ENCODE measurements at regions not wholly inside any gene's neighbourhood (a gene's known extent, or its start where the extent isn't known, plus 50 kb on each side); places are given as distances from the start of the nearest gene placed in this dataset.

DNA sequence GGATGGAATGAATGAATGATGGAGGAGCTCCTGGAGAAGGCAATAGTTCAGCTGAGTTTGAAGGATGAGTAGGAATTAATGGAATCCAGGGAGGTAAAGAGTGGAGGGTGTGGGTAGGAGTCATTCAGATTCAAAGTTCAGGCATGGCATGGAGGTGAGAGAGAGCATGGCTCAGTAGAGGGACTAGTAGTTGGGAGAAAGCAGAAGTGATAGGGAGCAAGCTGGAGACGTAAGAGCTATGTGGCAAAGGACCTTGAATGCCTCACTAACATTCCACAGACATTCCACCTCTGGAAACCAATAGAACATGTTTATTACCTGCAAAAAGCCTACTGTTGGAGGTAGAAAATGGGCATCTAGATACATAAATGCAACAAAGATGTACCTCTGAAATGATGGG lies 170.1 kb downstream of the HAUS1 start:
- DNase-seq, result no peak
- Mint-ChIP-seq H3K9me3 (no peaks in the 10 kb centered on the region), H3K27me3 (no peaks in the 10 kb centered on the region), H3K36me3 (ENCODE audit: low read depth) (peaks cover 4% of the 10 kb centered on the region), H3K27ac (no peak overlapping the region), H3K4me1 (peaks cover 21% of the 10 kb centered on the region), H3K4me3 (no peak overlapping the region)
- ChIA-PET CTCF (interaction anchor here (0.6 to 1.1 kb wide), 2 partner anchors 185 to 384 kb away, joined by 3 to 4 read pairs; no protein-coding TSS in a partner anchor), POLR2A (interaction anchor here (2.0 kb wide), 1 partner anchor 25 kb away, joined by 10 read pairs; no protein-coding TSS in a partner anchor)

DNA sequence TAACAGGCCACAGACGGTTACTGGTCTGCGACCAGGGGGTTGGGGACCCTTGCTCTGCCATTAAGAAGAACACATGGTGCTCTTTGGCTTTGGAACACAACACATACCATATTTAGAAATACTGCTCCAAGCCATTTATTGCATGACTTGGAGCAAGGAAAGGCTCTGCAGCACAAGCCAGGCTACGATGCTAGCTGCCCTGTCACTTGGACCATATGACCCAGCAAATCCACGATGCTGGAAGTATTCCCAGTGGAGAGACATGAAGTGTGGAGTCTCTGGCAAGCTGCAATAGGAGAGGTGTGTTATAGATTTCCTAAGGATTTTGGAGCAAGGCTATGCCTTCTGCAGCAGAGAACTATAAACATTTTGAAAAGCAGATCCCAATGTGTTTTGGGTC lies 171.2 kb downstream of the HAUS1 start:
- DNase-seq, result no peak
- ChIA-PET POLR2A (no interaction called here), CTCF (interaction anchor here (0.7 to 1.7 kb wide), 3 partner anchors 102 to 382 kb away, joined by 3 to 7 read pairs (median 4); a partner anchor contains a TSS)
- peaks cover 13% of the 10 kb centered on the region for H3K4me1 Mint-ChIP-seq
- no peak overlapping the region for H3K4me3 Mint-ChIP-seq
- H3K27ac Mint-ChIP-seq, result no peak overlapping the region
- H3K36me3 Mint-ChIP-seq (ENCODE audit: low read depth), result peaks cover 2% of the 10 kb centered on the region
- no peaks in the 10 kb centered on the region for H3K9me3 Mint-ChIP-seq
- H3K27me3 Mint-ChIP-seq, result no peaks in the 10 kb centered on the region

DNA sequence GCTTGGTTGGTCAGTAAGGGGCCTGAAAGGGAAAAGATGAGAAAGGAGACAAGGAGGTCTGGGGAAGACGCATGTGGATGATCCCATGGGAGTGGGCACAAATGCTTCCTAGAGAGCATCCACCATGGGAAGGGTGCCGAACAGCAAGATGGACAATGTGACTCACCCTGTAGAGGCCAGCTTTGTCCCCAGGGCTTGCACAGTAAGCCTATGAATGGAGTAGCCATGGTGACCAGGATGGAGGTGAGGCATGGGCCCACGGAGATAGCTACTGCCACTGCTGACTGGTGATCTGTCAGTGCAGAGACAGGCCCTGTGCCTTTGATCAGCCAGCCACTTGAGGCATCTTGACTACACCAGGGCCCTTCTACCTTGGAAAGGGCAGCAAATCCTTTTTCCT lies 172.6 kb downstream of the HAUS1 start:
- ChIA-PET CTCF (interaction anchor here (1.7 to 7.2 kb wide), 2 partner anchors 103 to 382 kb away, joined by 7 to 78 read pairs; a partner anchor contains a TSS), POLR2A (interaction anchor here (1.3 kb wide), 1 partner anchor 56 kb away, joined by 3 read pairs; a partner anchor contains a TSS)

DNA sequence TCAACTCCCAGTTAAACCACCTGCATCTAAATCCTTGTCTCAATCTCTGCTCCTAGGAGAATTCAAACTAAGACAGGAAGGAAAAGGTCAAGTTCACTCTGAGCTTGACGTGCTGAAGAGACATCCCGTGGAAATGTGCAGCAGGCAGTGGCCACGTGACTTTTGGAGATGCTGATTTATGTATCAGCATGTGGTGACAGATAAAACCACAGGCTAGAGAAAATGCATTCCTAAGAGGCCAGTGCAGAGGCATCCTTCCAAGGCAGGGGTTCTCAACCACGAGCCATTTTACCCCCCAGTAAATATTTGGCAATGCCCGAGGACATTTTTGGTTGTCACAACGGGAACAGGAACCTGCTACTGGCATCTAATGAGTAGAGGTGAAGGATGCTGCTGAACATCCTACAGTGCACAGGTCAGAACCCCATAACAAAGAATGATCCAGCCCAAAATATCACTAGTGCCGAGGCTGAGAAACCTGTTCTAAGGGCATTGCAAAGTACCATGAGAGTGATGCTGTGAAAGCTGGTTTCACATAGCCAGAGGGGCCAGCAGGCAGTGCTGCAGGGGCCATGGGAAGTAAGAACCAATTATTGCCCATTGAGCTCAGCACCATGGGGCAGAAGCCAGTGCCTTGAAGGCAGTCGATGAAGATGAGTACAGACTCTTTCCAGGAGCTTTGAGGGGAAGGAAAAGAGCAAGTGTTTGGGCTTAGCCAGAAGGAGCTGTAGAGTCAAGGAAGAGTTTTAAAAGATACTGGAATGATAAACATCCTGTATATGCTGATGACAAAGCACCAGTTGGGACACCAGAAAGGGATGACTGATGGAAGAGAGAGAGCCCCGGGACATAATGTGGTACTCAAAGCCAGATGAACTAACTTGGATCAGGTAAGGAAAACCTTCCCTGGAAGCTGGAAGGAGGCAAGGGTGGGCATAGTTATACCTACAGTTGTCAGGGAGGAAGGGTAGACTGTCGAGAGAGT lies 174.6 kb downstream of the HAUS1 start:
- CTCF ChIA-PET, result interaction anchor here (1.4 to 7.2 kb wide), 5 partner anchors 67 to 380 kb away, joined by 3 to 78 read pairs (median 21); a partner anchor contains a TSS
- POLR2A ChIA-PET, result no interaction called here
- H3K27me3 Mint-ChIP-seq, result no peaks in the 10 kb centered on the region
- no peaks in the 10 kb centered on the region for H3K36me3 Mint-ChIP-seq (ENCODE audit: low read depth)
- DNase-seq, result no peak
- H3K4me3 Mint-ChIP-seq, result no peak overlapping the region
- H3K9me3 Mint-ChIP-seq, result no peaks in the 10 kb centered on the region
- no peak overlapping the region for H3K27ac Mint-ChIP-seq
- peaks cover 11% of the 10 kb centered on the region for H3K4me1 Mint-ChIP-seq

More for the DNA sequence above, 172.6 kb downstream of the HAUS1 start:
- H3K27me3 Mint-ChIP-seq, result no peaks in the 10 kb centered on the region
- peaks cover 11% of the 10 kb centered on the region for H3K4me1 Mint-ChIP-seq
- DNase-seq, result no peak
- no peak overlapping the region for H3K27ac Mint-ChIP-seq
- no peak overlapping the region for H3K4me3 Mint-ChIP-seq
- H3K36me3 Mint-ChIP-seq (ENCODE audit: low read depth), result no peaks in the 10 kb centered on the region
- H3K9me3 Mint-ChIP-seq, result no peaks in the 10 kb centered on the region

DNA sequence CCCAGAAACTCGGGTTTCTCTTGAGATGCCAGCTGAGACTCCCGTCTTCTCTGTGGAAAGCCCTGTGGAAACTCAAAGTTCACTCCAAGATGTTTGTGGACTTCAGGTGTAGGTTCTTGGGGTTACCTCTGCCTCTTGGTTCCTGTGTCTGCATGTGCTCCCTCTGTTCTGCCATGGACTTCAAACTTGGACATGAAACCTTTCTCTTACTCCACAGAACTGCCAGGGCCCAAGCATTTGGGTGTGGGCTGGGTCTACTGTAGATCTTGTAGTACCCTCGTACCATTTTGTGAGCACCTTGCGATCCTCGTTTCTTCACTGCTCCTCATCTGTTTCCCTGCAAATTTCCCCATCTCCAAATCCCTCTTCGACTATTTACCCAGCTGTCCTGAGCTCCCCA lies 175.5 kb downstream of the HAUS1 start:
- DNase-seq, result no peak
- no peak overlapping the region for H3K27ac Mint-ChIP-seq
- CTCF ChIA-PET, result interaction anchor here (0.6 to 7.2 kb wide), 9 partner anchors 10 to 379 kb away, joined by 3 to 78 read pairs (median 5); a partner anchor contains a TSS
- no peaks in the 10 kb centered on the region for H3K36me3 Mint-ChIP-seq (ENCODE audit: low read depth)
- H3K4me3 Mint-ChIP-seq, result no peak overlapping the region
- no peaks in the 10 kb centered on the region for H3K9me3 Mint-ChIP-seq
- peaks cover 11% of the 10 kb centered on the region for H3K4me1 Mint-ChIP-seq
- POLR2A ChIA-PET, result interaction anchor here (1.1 kb wide), 1 partner anchor 106 kb away, joined by 3 read pairs; no protein-coding TSS in a partner anchor
- H3K27me3 Mint-ChIP-seq, result no peaks in the 10 kb centered on the region

DNA sequence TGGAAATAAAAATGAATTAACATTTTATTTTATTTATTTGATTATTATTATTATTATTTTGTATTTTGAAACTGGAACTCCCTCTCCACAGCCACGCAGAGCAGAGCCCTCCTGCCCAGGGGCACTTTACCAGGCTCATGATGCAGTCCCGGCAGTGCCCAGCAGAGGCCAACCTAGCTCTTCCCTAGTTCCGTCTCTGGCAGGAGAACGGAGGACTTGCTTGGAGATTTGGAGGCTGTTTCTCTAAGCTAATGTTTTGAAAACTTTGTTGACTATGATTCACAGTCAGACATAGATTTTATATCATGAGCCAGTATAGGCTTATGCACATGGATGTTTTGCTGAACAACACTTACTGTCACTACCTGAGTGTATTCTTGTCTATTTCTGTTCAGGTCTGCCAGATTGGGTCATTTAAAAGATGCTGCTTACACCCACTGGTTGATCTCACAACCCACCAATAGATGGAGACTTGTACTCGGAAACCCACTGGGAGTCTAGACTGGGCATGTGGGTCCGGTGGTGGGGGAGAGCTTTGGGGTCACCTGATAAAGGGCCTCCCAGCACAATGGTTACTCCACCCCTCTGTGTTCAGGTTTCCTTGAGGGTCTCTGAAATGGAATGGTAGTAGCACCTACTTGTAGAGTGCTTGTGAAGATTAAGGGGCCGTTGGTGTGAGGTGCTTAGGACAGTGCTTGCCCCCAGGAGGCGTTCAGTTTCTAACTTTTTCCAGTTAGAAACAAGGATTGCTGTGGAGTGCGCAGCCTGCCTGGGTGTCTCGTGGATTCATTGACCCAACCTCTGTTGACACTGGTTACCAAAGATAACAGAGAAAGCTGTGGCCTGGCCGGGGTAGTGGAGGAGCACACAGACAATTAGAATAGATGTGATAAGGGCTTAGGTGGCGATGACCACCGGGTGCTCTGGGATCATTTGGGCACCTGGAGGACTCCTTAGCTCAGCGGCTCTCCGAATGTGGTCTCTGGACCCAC lies 177.3 kb downstream of the HAUS1 start:
- no peaks in the 10 kb centered on the region for H3K36me3 Mint-ChIP-seq (ENCODE audit: low read depth)
- POLR2A ChIA-PET, result interaction anchor here (1.1 to 1.3 kb wide), 2 partner anchors 31 to 108 kb away, joined by 5 to 6 read pairs; a partner anchor contains a TSS
- no peaks in the 10 kb centered on the region for H3K9me3 Mint-ChIP-seq
- H3K27ac Mint-ChIP-seq, result no peak overlapping the region
- H3K4me3 Mint-ChIP-seq, result no peak overlapping the region
- CTCF ChIA-PET, result interaction anchor here (0.6 to 7.2 kb wide), 30 partner anchors 8 to 380 kb away, joined by 3 to 78 read pairs (median 4); a partner anchor contains a TSS
- H3K4me1 Mint-ChIP-seq, result peaks cover 11% of the 10 kb centered on the region
- no peaks in the 10 kb centered on the region for H3K27me3 Mint-ChIP-seq
- peak; percentile 69 for DNase-seq

DNA sequence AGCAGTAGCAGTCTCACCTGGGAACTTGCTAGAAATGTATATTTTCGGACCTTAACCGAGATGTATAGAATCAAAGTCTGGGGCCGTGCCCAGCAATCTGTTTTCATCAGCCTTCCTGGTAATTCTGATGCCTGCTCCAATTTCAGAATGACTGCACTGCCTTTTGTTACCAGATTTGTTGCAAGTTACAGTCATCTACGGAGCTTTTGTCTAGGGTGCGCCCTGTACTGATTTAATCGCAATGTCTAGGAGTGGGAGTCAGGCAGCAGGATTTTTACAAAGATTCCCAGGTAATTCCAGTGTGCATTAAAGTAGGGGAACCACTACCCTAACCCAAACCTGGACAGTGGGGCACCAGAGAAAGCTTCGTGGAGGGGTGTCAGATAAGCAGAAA lies 178.0 kb downstream of the HAUS1 start:
- Mint-ChIP-seq H3K27me3 (no peaks in the 10 kb centered on the region), H3K9me3 (no peaks in the 10 kb centered on the region), H3K4me3 (no peak overlapping the region), H3K36me3 (ENCODE audit: low read depth) (no peaks in the 10 kb centered on the region), H3K4me1 (peaks cover 11% of the 10 kb centered on the region), H3K27ac (no peak overlapping the region)
- ChIA-PET CTCF (interaction anchor here (0.9 to 7.2 kb wide), 14 partner anchors 9 to 377 kb away, joined by 3 to 78 read pairs (median 10); a partner anchor contains a TSS), POLR2A (interaction anchor here (0.7 to 1.3 kb wide), 2 partner anchors 32 to 109 kb away, joined by 3 to 5 read pairs; a partner anchor contains a TSS)
- DNase-seq, result no peak

DNA sequence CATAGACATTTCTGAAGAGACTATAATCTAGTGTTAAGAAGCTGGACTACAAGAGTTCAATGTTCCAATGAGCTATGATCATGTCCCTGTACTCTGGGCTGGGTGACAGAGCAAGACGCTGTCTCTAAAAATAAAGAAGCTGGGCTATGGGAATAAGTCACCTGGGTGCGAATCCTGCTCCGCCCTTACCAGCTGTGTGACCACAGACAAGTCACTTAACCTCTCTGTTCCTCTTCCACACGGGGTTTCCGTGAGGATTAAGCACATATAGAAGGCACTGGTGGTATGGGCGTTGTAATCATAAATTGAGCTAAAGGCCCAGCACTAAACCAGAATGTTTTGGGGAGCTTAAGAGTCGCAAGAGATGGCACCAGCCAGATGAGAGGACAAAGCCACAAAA lies 178.5 kb downstream of the HAUS1 start:
- Mint-ChIP-seq H3K9me3 (no peaks in the 10 kb centered on the region), H3K27me3 (no peaks in the 10 kb centered on the region), H3K4me3 (no peak overlapping the region), H3K4me1 (peaks cover 10% of the 10 kb centered on the region), H3K36me3 (ENCODE audit: low read depth) (no peaks in the 10 kb centered on the region), H3K27ac (no peak overlapping the region)
- POLR2A ChIA-PET, result interaction anchor here (0.7 to 1.3 kb wide), 2 partner anchors 33 to 110 kb away, joined by 3 to 5 read pairs; a partner anchor contains a TSS
- DNase-seq, result no peak
- CTCF ChIA-PET, result interaction anchor here (0.9 to 7.2 kb wide), 9 partner anchors 9 to 376 kb away, joined by 3 to 78 read pairs (median 10); no protein-coding TSS in a partner anchor

DNA sequence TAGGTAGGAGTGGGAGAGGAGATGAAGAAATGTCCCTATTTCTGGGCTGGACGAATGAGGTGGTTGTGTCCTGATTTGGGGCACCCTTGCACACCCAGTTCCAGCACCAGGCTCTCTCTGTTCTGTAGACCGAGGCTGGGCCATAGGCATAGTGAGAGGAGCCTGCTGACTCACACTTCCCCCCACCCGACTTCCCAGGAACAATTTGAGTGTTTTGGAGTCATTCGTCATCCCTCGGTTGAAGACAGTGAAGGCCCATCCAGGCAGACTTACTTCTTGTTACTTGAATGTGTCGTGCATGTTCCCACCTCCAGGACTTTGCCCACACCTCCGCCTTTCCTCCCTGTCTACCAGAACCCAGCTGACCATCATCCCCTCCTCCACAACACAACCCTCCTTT lies 179.1 kb downstream of the HAUS1 start:
- Mint-ChIP-seq H3K9me3 (no peaks in the 10 kb centered on the region), H3K27ac (no peak overlapping the region)
- CTCF ChIA-PET, result interaction anchor here (0.9 to 7.2 kb wide), 8 partner anchors 14 to 375 kb away, joined by 3 to 78 read pairs (median 12); no protein-coding TSS in a partner anchor

DNA sequence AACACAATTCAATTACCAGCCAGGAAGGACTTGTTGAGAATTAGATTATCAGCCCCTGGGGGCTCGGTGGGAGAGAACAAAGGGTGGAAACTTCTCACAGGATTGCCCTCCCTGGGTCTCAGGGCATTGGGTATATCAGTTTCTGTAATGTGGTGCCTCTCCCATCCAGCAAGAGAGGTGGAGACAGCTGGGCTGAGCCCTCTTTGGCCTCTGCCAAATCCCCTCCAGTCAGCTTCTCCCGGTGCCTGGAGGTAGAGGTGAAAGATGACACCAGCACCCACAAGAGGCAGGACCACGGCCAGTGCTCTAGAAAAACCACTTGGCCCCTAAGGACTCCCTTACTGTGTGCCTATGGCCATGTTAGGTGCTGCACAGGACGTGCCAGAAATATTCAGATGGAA lies 179.7 kb downstream of the HAUS1 start:
- Mint-ChIP-seq H3K27ac (no peak overlapping the region), H3K4me1 (no peaks in the 10 kb centered on the region), H3K4me3 (no peak overlapping the region), H3K9me3 (no peaks in the 10 kb centered on the region), H3K27me3 (no peaks in the 10 kb centered on the region), H3K36me3 (ENCODE audit: low read depth) (no peaks in the 10 kb centered on the region)
- DNase-seq, result no peak
- ChIA-PET CTCF (interaction anchor here (7.2 kb wide), 1 partner anchor 375 kb away, joined by 78 read pairs; no protein-coding TSS in a partner anchor), POLR2A (no interaction called here)

More for the DNA sequence above, 179.1 kb downstream of the HAUS1 start:
- H3K36me3 Mint-ChIP-seq (ENCODE audit: low read depth), result no peaks in the 10 kb centered on the region
- POLR2A ChIA-PET, result interaction anchor here (0.6 to 1.3 kb wide), 2 partner anchors 37 to 110 kb away, joined by 4 to 5 read pairs; a partner anchor contains a TSS
- no peaks in the 10 kb centered on the region for H3K27me3 Mint-ChIP-seq
- H3K4me3 Mint-ChIP-seq, result no peak overlapping the region
- peaks cover 5% of the 10 kb centered on the region for H3K4me1 Mint-ChIP-seq
- DNase-seq, result no peak

DNA sequence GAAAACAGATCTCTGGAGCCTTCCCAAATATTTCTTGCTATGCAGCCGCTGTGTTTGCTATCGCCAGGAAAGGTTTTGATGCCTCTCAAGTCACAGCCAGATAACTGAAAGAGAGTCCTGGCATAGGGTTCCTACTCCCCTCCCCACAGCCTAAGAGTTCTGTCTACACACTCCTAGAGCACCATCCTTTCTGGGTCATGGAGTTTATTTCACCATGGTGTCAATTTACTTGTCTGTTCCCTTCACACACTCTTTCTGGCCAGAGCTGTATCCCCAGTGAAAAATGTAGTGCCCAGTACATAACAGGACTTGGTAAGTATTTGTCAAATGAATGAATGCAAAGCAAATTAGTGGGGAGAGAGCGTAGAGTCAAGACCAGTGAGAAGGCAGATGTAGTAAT lies 185.3 kb downstream of the HAUS1 start:
- CTCF ChIA-PET, result interaction anchor here (0.7 to 1.5 kb wide), 3 partner anchors 9 to 369 kb away, joined by 3 read pairs; a partner anchor contains a TSS
- no peaks in the 10 kb centered on the region for H3K9me3 Mint-ChIP-seq
- DNase-seq, result no peak
- POLR2A ChIA-PET, result no interaction called here
- H3K27me3 Mint-ChIP-seq, result no peaks in the 10 kb centered on the region
- no peak overlapping the region for H3K4me3 Mint-ChIP-seq
- no peaks in the 10 kb centered on the region for H3K4me1 Mint-ChIP-seq
- H3K36me3 Mint-ChIP-seq (ENCODE audit: low read depth), result no peaks in the 10 kb centered on the region
- H3K27ac Mint-ChIP-seq, result no peak overlapping the region

DNA sequence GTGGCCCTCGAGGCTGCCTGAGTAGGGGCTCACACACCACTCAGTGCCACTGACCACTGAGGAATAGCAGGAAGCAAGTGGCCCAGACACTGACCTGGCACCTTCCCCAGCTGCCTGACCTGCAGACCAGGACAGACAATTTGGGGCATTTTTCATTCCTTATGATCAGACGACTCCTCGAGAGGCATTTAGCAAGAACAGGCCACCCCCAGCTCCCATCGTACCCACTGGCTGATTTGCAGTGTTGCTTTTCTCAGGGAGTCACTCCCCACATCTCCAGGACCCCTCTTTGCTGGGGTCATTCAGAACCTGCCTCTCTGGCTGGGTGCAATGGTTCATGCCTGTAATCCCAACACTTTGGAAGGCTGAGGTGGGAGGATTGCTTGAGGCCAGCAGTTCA lies 185.7 kb downstream of the HAUS1 start:
- Mint-ChIP-seq H3K36me3 (ENCODE audit: low read depth) (no peaks in the 10 kb centered on the region), H3K27ac (no peak overlapping the region), H3K4me1 (no peaks in the 10 kb centered on the region), H3K9me3 (no peaks in the 10 kb centered on the region), H3K4me3 (no peak overlapping the region), H3K27me3 (no peaks in the 10 kb centered on the region)
- no peak for DNase-seq
- ChIA-PET POLR2A (no interaction called here), CTCF (interaction anchor here (0.7 to 1.5 kb wide), 3 partner anchors 9 to 369 kb away, joined by 3 read pairs; a partner anchor contains a TSS)
